K562 (cell line): ENCODE measurements at regions not wholly inside any gene's neighbourhood (a gene's known extent, or its start where the extent isn't known, plus 50 kb on each side); places are given as distances from the start of the nearest gene placed in this dataset.

Experiments used
- ATAC-seq: fragments of 200-7000 bp; cut with Tn5 transposase; 3 replicates; pipeline ENCODE4 v1.9.1; 2020; ENCODE audit warnings: moderate library complexity
- BruUV-seq: library from RNA; stranded (reverse); fragments of 400-500 nt; replicated peaks from 2 replicates; lab custom pipeline; 2021; lab: Mats Ljungman, UMichigan
- CTCF ChIA-PET: fragments of 300-600 bp; formaldehyde crosslinking; extraction: SDS; loops from one replicate; lab custom pipeline; 2021; ENCODE audit warnings: low intra/inter-chr PET ratio; lab: Yijun Ruan, JAX
- POLR2A ChIA-PET: fragments of 300-600, 350-650 bp; sonication (Branson Sonifier 250); formaldehyde crosslinking; extraction: SDS; loops from one replicate; lab custom pipeline; 2021; ENCODE audit warnings: antibody characterized with exemption, inconsistent platforms; lab: Yijun Ruan, JAX
- DNase-seq, 4 experiments: peaks; one replicate each; pipeline versions ENCODE4 v3.0.0 to v3.0.0-alpha.2; 2011 to 2018; ENCODE audit warnings: low spot score in 3 of 4, mixed read lengths in 3 of 4; ENCODE audit errors: extremely low read depth in 1 of 4
- FAIRE-seq: peaks from 2 replicates; lab custom pipeline; 2011; peaks lifted over from hg19 to GRCh38; lab: Jason Lieb, UNC
- H2AFZ ChIP-seq: 2 replicates; pipeline ENCODE4 v1.6.0; 2011; ENCODE audit warnings: low read depth, low read length, control low read depth, inconsistent platforms
- H3K27ac ChIP-seq: fragments of 200-600 bp; 3 replicates; pipeline ENCODE4 v1.8.0; 2011; ENCODE audit warnings: low read depth, mild to moderate bottlenecking, control low read depth, inconsistent platforms, low read length, moderate library complexity, mixed read lengths; ENCODE audit errors: extremely low read depth
- H3K27me3 ChIP-seq, 2 experiments: fragments of 300-600 bp in 1 of 2; 2 replicates in 1 of 2; 3 replicates in 1 of 2; pipeline versions ENCODE4 v1.6.0 to v1.8.0; 2011; ENCODE audit warnings: inconsistent platforms in 2 of 2, low read length in 2 of 2, mild to moderate bottlenecking in 1 of 2, mixed read lengths in 1 of 2, moderate library complexity in 1 of 2; ENCODE audit not compliant: control insufficient read depth in 2 of 2, insufficient read depth in 2 of 2
- H3K36me3 ChIP-seq: fragments of 300-600 bp; 3 replicates; pipeline ENCODE4 v1.8.0; 2011; ENCODE audit warnings: mild to moderate bottlenecking, low read length, inconsistent platforms; ENCODE audit not compliant: control insufficient read depth, insufficient read depth
- H3K4me1 ChIP-seq, 2 experiments: fragments of 200-600 bp in 1 of 2; replicated peaks in 1 of 2; 2 replicates in 1 of 2; 3 replicates in 1 of 2; pipeline versions ENCODE4 v1.5.1 to v1.8.0; 2011; ENCODE audit warnings: inconsistent platforms in 2 of 2, low read length in 2 of 2, mild to moderate bottlenecking in 1 of 2, mixed read lengths in 1 of 2, moderate library complexity in 1 of 2; ENCODE audit not compliant: control insufficient read depth in 2 of 2, insufficient read depth in 2 of 2
- H3K4me2 ChIP-seq: 2 replicates; pipeline ENCODE4 v1.6.1; 2011; ENCODE audit warnings: low read length, control low read depth, inconsistent platforms, mixed read lengths; ENCODE audit not compliant: insufficient read depth
- H3K4me3 ChIP-seq: fragments of 200-600 bp; sonication (generic), shearing (Covaris generic); 2 replicates; pipeline ENCODE4 v1.5.1; 2016; ENCODE audit warnings: control low read depth, inconsistent platforms
- H3K79me2 ChIP-seq: fragments of 200-600 bp; 3 replicates; pipeline ENCODE4 v1.8.0; 2011; ENCODE audit warnings: low read length, inconsistent platforms; ENCODE audit not compliant: control insufficient read depth, insufficient read depth
- H3K9ac ChIP-seq, 2 experiments: 2 replicates each; pipeline versions ENCODE4 v1.6.0 to v1.6.1; 2011; ENCODE audit warnings: low read depth in 2 of 2, low read length in 2 of 2, control low read depth in 1 of 2, inconsistent platforms in 1 of 2, mild to moderate bottlenecking in 1 of 2, mixed read lengths in 1 of 2; ENCODE audit not compliant: insufficient read depth in 1 of 2
- H3K9me1 ChIP-seq: one replicate; pipeline ENCODE4 v1.6.0; 2011; ENCODE audit warnings: inconsistent platforms, mild to moderate bottlenecking, low read length, moderate library complexity; ENCODE audit not compliant: control insufficient read depth, insufficient read depth
- H3K9me3 ChIP-seq: replicated peaks from 2 replicates; pipeline ENCODE4 v1.5.1; 2011; ENCODE audit warnings: low read depth, low read length, inconsistent platforms; ENCODE audit not compliant: control insufficient read depth, insufficient read depth
- H4K20me1 ChIP-seq: replicated peaks from 2 replicates; pipeline ENCODE4 v1.6.1; 2011; ENCODE audit warnings: low read length, inconsistent platforms, mixed read lengths; ENCODE audit not compliant: control insufficient read depth, insufficient read depth
- BMI1 ChIP-seq: fragments of 150-350 bp; IDR thresholded peaks from 2 replicates; pipeline ENCODE4 v1.6.1; 2014; ENCODE audit warnings: low read length
- STAT5B ChIP-seq: fragments of 250-450 bp; sonication (Bioruptor Pico); IDR thresholded peaks from 2 replicates; pipeline ENCODE4 v1.8.0; 2021; ENCODE audit warnings: mild to moderate bottlenecking, inconsistent platforms
- TBL1XR1 ChIP-seq, 2 experiments: IDR thresholded peaks; 2 replicates each; pipeline ENCODE4 v1.6.1; 2012; ENCODE audit warnings: improper control_type of control experiment in 2 of 2, low read length in 2 of 2, mild to moderate bottlenecking in 1 of 2
- WGBS: fragments of 100-300 bp; shearing (Covaris generic); methylation state at CpG from one replicate; pipeline ENCODE4 v1.1.6; 2016; ENCODE audit warnings: low coverage, mixed read lengths; ENCODE audit not compliant: insufficient coverage; ENCODE audit errors: missing lambda C conversion rate; 5-methylcytosine and 5-hydroxymethylcytosine counted together
- in situ Hi-C: fragments of 300-500 bp; cut with MboI; formaldehyde crosslinking; loops from 4 replicates; pipeline ENCODE4 v1.15.0; 2018; ENCODE audit warnings: inconsistent platforms, mixed read lengths
- intact Hi-C: fragments of 100-400 bp; cut with micrococcal nuclease; formaldehyde crosslinking; loops from 2 replicates; pipeline ENCODE4 v1.14.2; 2022

DNA sequence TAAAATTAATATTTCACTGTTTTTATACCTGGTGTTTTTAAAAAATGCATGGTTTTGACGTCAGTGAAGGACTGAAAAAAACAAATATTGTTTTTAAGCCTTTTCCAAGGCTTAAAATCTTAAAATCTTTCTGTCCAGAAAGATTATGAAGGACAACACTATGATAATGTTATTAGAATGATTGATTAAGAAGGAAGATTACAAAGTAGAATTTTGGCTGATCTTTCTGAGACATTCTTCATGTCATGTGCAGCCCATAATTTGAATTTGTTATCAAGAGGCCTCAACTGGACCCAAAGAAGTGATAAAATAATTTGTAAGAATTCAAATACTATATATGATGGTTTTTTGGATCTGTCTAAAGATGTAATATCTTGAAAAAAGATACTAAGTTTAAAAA is 584.4 kb upstream of the CXADR start:
- ATAC-seq (no peak), FAIRE-seq (no peak)
- Histone ChIP-seq H3K4me2 (no peak overlapping the region), H3K27me3 (no peaks in the 10 kb centered on the region), H3K4me1 (no peaks in the 10 kb centered on the region; a peak in 1 of 5 replicates), H3K79me2 (no peaks in the 10 kb centered on the region), H3K9ac (no peak overlapping the region), H3K36me3 (no peaks in the 10 kb centered on the region), H3K4me3 (no peak overlapping the region)
- POLR2A ChIA-PET = no interaction called here
- WGBS = 8% methylated on average over 1 of the region's 1 CpG
- TF ChIP-seq BMI1 = no peak
- TF ChIP-seq, all 486 proteins: peak for 0
- intact Hi-C loops = no loop called here
- BruUV-seq = no TSS peak
- Histone ChIP-seq H3K9me1 (no peaks in the 10 kb centered on the region), H3K27ac (no peak overlapping the region), H2AFZ (no peak overlapping the region), H3K9me3 (no peaks in the 10 kb centered on the region; the same call in 1 of the 2 replicates), H4K20me1 (no peaks in the 10 kb centered on the region)
- DNase-seq = no peak
- CTCF ChIA-PET = no interaction called here
- in situ Hi-C loops = no loop called here

DNA sequence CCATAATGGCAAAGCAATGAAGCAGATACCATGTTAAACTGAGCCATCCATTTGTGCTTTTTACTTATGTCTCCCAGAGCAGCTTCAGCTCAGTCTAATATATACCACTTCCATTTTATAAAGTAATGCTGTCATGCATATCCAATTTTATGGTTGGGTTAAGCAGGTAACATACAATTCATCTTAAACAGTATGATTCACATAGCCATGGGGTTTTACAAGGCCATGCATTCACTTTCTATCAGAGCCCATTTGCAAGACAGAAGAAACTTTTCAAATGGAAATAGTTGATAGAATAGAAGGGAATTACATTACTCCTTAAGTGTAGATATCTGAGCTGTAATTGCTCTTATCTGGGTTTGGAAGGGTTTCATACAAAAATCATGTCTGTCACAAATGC is 580.5 kb upstream of the CXADR start:
- no peak overlapping the region for H3K4me2 ChIP-seq
- CTCF ChIA-PET = no interaction called here
- no peak overlapping the region for H2AFZ ChIP-seq
- H4K20me1 ChIP-seq = no peaks in the 10 kb centered on the region
- BruUV-seq = no TSS peak
- no peaks in the 10 kb centered on the region; a peak in 1 of 5 replicates for H3K4me1 ChIP-seq
- intact Hi-C loops (no loop called here), in situ Hi-C loops (no loop called here)
- DNase-seq = no peak
- no peak for ATAC-seq
- no peak overlapping the region for H3K9ac ChIP-seq
- no peaks in the 10 kb centered on the region for H3K36me3 ChIP-seq
- no peaks in the 10 kb centered on the region for H3K9me1 ChIP-seq
- no peak for TF ChIP-seq STAT5B
- no peak for TF ChIP-seq TBL1XR1 (IDR thresholded peaks at IDR 0.05; ENCODE audit: low read length in 2 of 2)
- TF ChIP-seq, all 486 proteins: peak for 0
- no peak for FAIRE-seq
- Histone ChIP-seq H3K79me2 (no peaks in the 10 kb centered on the region), H3K27ac (no peak overlapping the region), H3K27me3 (no peaks in the 10 kb centered on the region), H3K9me3 (no peaks in the 10 kb centered on the region; the same call in 1 of the 2 replicates), H3K4me3 (no peak overlapping the region)
- POLR2A ChIA-PET = no interaction called here
